NCI-H2029 treated with DMSO at 0.1 percent for 48 hours (cell line): ENCODE measurements at regions not wholly inside any gene's neighbourhood (a gene's known extent, or its start where the extent isn't known, plus 50 kb on each side); places are given as distances from the start of the nearest gene placed in this dataset.
"Not testable (repeated sequence)": the region's sequence is repeated elsewhere in the genome, so short reads cannot be mapped to it uniquely, and the experiment has no call there.

Source experiments
- DNase-seq: peaks from one replicate; lab custom pipeline; 2025; lab: John Stamatoyannopoulos, UW

DNA sequence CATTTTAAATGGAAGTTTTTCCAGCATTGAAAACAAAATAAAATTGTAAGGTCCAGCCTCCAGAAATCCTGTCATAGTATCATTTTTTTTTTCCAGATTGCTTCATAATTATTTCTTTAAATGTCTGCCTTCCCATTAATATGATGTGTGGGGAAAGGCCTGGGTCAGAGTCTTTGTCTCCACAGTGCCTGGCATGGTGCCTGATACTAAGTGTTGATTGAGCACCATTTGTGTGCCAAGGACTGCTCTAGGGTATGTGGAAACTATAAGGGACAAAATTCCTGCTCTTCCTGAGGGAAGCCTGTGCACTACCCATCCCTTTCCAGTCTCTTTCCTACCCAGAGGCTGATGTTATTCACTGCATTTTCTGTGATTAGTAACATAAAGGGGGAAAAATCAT is 53.1 kb upstream of the BEND4 start:
- DNase-seq, result no peak

DNA sequence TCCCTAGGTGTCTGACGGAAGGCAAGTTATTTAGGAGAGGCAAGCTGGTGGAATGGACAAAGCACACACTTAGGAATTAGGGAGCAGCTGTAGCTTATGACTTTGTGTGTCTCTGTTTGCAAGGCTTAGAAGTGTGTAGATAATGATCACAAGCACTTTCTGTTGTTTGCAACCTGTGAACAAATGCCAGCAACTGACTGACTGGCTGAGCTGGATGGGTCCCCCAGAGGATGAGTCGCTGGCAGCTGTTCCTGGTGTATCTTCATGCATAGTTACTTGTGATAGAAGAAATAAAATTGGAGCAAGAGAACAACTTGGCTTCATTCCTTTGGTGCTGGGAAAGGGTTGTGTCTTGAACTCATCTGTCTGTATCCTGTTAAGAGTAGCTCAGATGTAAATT is 64.2 kb upstream of the BEND4 start:
- no peak for DNase-seq

DNA sequence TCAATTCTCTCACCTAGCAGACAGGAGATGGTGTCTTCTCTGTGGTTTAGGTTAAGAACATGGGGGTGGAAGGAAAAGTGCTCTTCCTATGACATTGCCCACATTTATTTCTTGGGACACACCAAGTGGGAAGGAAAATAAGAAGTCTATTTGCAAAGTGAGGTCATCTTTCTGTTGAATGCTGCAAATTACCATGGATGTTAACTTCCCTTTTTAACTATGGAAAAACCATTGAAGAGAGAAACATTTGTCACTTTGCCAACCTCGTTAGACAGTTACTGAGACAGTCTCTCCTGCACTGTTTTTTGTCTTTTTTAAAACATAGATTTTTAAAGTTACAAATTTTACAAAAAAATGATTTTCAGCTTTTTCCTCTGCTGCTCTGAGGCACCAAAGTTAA is 72.8 kb upstream of the BEND4 start:
- DNase-seq, result no peak

DNA sequence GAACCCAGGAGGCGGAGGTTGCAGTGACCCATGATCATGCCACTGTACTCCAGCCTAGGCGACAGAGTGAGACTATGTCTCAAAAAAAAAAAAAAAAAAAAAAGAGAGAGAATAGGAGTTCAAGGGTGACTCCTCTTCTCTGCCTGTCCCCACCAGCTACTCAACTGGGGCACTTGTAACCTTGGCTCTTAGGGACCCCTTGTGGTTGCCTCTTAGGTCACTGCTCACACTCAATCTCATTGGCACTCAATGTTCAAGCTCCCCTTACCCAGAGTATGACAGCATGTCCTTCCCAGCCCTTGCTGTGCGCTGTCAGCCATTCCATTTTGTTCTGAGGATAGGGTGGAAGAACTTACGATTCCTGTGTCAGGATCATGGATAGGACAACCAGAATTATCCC is 82.4 kb upstream of the BEND4 start:
- DNase-seq, result no peak

DNA sequence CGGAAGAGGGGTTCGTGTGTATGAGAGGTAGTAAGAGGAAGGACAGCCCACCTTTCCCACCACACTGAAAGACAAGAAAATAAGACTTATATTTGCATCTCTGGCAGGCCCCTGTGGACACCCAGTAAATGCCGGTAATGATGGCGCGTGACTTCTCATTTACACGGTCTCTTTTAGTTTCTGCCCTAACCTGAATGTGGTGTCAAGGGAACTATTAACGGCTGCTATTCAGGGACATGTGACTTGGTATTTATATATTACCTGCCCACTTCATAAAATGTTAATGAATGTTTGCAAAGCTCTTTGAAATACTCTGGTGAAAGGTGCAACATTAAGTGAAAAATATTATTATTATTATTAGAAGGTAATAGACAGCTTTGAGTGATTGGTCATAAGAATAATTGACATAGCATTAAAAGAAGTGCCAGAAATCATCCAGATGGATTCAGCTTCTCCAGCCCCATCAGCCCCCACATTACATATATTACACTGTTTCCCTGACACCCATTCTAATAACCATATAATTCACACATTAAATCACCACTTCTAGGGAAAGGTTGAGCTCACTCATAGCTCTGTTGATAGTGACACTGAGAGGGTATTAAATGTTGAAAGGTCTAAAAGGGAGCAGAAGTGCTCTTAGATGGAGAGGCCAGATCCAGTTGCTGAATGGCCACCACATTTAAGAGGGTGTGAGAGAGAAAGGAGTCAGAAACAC is 83.0 kb upstream of the BEND4 start:
- no peak for DNase-seq

DNA sequence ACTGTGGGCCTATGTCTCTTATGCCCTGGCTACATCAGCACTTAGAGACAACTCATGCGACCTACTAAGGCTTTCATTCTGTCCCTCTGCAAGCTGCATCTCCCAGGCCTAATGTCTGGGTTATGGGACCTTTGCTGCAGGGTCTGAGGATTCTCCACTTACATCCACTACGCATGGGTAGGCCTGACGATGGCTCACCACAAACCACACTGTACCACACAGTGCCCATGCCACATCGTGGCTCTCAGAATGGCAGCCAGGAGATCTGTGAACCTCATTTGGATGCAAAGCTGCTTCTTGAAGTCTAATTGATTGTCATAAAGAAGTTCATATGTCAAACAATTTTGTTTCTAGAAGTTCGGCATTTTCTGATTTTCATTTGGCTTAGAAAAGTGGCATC is 84.6 kb upstream of the BEND4 start:
- no peak for DNase-seq

DNA sequence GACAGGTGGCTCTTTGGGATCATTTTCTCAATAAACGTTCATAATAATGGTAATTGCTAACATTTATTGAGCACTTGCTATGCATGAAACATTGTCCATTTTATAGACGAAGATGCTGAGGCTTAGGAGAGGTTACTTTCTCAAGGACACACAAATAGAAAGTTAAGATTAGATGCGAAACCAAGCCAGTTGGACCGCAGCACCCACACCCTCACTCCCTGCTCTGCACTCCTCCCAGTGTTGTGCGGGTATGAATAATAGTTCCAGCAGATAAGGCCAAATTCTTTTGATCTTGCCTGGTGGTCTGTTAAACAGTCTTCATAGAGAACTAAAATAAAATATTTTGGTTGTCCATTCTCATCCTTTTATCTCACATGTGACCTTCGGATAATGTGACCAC is 85.0 kb upstream of the BEND4 start:
- DNase-seq, result no peak

DNA sequence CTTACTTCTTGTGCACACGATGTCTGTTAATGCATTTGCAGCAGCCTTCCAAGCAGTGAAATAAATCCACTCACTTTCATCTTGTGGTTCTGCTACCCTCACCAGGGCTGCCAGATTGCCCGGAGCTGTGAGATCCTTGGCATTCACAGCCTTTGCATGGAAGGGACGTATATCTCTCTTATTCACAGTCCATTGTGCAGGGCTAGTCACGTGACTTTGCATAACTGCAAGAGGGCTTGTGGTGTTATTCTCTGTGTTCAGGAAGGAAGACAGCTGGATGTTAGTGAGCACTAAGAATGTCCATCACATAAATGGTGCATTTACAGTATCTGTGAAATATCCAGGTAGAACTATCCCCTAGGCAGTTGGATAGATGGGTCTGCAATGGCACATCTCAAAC is 96.5 kb upstream of the BEND4 start:
- no peak for DNase-seq

DNA sequence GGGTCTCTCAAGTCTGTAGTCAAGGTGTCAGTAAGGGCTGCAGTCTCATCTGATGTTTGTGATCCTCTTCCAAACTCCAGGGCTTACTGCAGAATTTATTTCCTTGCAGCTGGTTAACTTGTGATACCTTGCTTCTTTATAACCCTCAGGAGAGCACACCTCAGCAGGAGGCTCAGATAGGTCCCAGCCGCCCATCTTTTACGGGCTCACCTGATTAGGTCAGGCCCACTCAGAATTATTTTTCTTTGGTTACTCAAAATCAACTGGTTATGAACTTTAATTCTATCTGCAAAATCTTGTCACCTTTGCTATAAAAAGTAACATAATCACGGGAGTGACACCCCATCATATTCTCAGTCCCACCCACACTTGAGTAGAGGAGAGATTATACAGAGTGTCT is 99.9 kb upstream of the BEND4 start:
- DNase-seq, result no peak

DNA sequence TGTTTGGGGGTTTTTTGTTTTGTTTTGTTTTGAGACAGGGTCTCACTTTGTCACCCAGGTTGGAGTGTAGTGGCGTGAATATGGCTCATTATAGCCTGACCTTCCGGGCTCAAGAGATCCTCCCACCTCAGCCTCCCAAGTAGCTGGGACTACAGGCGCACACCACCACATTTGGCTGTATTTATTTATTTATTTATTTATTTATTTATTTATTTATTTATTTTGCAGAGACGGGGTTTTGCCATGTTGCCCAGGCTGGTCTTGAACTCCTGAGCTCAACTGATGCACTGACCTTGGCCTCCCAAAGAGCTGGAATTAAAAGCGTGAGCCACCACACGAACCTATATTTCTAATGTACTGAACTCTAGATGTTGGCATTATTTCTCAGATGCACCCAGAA is 105.2 kb upstream of the BEND4 start:
- not testable (repeated sequence) for DNase-seq

DNA sequence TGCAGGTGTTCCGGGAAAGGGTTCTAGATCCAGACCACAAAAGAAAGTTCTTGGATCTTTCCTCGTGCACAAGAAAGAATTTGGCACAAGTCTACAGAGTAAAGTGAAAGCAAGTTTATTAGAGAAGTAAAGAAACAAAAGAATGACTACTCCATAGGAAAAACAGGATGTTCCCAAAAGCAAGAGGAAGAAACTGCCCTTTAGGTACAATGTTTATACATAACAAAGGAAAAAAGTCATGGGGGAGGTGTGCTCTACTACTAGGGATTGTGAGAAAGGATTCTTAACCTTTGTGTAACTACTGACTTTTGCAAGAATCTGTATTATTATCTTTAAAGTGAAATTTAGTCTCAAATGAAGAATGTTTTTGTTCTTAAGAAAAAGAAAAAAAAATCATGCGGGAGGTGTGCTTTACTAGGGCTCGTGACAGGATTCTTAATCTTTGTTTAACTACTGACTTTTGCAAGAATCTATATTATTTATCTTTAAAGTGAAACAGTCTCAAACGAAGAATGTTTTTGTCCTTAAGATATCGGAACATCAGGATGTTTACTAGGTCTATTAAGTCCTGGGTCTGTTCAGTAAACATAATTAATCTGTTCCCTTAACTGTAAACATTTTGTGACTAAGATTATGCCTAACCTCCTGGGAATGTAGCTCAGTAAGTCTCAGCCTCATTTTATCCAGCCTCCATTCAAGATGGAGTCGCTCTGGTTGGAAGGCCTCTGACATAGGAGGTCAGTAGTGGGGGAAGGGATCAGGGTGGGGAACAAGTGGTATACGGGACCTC is 110.4 kb upstream of the BEND4 start:
- no peak for DNase-seq

DNA sequence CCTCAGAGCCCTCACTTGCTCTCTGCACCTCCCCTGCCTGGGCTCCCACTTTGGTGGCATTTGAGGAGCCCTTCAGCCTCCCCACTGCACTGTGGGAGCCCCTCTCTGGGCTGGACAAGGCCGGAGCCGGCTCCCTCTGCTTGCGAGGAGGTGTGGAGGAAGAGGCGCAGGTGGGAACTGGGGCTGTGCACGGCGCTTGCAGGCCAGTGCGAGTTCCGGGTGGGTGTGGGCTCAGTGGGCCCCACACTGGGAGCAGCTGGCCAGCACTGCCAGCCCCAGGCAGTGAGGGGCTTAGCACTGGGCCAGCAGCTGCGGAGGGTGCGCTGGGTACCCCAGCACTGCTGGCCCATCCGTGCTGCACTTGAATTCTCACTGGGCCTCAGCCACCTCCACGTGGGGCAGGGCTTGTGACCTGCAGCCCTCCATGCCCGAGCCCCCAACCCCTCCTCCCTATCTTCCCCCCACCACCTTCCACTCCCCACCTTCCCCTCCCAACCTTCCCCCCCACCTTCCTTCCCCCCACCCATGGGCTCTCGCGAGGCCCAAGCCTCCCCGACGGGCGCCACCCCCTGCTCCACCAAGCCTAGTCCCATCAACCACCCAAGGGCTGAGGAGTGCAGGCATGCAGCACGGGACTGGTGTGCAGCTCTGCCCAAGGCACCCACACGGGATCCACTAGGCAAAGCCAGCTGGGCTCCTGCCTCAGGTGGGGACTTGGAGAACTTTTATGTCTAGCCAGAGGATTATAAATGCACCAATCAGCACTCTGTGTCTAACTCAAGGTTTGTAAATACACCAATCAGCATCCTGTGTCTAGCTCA is 113.5 kb upstream of the BEND4 start:
- no peak for DNase-seq

DNA sequence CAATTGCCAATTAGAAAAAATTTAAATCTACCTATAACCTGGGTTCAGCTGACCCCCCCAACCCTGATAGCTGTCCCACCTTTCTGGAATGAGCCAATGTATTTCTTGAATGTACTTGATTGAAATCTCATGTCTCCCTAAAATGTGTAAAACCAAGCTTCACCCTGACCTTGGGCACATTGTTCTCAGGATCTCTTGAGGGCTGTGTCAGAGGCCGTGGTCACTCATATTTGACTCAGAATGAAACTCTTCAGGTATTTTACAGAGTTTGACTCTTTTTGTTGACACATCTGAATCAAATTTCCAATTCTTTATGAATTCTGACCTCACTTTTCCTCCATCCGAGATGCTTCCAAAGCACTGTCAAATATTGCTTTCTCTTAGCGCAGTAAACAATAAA is 115.3 kb upstream of the BEND4 start:
- DNase-seq, result no peak

DNA sequence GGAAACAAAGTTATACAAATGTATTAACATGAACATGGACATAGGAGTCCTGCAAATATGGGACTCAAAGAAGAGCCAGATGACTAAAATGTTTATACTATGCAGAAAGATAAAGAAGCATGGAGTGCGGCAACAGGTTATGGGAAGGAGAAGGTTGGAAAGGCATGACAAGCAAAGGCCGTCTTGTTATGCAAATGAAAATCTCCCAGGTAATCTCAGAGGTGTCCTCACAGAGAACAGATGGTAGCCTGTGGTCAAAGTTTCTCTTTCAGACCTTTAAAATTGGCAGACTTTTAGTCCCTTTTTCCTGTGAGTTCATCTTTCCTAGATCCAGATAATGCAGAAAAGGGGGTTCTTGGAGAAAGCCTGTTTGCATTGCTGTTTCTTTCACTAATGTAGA is 116.4 kb upstream of the BEND4 start:
- DNase-seq, result no peak

DNA sequence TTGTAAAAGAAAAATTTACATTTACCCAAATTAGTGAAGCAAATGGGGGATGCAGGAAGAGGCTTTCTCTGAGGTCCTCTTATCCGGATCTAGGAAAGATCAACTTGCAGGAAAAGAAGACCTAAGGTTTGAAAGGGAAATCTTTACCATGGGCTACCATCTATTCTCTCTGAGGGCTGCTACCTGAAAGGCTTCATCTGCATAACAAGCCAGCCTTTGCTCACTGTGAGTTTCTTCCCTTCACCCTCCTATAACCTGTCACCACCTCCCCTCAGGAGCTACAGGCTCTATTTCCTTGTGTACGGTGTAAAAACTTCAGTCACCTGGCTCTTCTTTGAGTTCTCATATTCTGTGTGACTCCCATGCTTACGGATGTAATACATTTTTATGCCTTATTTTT is 118.6 kb upstream of the BEND4 start:
- no peak for DNase-seq

DNA sequence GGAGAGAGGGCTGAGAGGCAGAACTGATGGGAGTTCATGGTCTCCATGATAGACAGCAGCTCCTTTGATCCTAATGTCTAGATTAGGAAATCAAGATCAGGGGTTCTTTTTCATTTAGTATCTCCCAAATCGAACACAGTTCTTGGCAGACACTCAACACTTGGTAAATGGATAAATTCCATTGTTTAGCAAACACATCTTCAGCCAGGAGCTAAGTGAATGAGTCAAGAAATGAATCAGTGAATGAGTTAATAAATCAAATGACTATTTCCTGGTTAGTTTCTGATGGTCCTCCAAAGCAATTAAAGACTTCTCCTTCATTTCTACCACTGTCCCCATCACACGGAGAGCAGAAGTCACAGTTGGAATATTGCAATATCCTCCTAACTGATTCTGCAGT is 120.0 kb upstream of the SHISA3 start:
- no peak for DNase-seq

DNA sequence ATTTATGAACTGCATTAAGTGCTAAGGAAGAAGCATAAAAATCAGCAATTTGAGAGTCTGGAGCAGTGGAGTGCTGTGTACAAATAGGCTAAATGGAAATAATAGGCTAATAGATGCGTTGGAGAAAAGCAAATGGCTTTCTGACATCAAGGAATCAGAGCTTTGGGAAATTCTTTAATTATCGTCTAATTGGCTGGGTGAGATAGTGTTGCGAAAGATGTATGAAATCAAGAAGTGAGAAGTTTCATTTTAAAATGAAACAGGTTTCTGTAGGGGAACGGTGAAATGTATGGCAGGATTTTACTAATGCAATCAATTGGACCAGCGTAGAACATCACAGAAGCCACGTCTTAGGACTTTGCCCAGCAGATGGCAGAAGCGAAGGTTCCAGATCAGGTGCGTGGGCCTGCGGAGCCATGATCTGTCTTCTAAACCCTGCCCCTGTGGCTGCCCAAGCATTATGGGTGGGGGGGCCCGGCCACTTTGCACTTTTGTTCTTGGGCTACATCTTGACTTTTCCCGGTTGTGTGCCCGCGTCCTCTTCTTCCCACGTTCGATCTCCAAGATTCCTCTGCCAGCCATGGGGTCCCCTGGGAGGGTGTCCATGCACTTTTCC is 118.5 kb upstream of the SHISA3 start:
- DNase-seq, result no peak

DNA sequence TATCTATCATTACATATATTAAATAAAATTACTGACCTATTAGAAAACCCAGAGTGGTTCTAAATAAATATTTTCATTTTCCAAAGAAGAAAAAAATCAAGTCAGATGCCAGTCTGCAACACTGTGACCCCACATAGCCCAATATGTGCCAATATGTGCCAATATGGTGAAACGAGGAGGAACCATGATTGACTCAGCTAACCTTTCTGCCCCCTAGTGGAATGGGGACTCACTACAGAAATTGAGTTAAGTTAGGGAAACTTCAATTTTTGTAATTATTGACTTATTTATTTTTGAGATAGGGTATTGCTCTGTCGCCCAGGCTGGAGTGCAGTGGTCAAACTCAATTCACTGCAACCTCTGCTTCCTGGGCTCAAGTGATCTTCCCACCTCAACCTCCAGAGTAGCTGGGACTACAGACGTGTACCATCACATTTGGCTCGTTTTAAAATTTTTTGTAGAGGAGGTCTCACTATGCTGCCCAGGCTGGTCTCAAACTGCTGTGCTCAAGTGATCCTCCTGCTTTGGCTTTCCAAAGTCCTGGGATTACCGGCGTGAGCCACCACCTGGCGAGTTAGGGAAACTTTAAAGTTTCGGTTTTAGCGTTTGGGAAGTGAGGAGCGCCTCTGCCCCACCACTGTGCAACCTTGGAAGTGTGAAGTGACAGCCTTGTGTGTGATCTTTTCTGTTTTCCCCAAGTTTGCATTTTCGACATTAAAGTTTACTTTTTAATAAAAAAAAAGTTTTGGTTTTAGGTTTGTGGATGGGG is 116.8 kb upstream of the SHISA3 start:
- no peak for DNase-seq

DNA sequence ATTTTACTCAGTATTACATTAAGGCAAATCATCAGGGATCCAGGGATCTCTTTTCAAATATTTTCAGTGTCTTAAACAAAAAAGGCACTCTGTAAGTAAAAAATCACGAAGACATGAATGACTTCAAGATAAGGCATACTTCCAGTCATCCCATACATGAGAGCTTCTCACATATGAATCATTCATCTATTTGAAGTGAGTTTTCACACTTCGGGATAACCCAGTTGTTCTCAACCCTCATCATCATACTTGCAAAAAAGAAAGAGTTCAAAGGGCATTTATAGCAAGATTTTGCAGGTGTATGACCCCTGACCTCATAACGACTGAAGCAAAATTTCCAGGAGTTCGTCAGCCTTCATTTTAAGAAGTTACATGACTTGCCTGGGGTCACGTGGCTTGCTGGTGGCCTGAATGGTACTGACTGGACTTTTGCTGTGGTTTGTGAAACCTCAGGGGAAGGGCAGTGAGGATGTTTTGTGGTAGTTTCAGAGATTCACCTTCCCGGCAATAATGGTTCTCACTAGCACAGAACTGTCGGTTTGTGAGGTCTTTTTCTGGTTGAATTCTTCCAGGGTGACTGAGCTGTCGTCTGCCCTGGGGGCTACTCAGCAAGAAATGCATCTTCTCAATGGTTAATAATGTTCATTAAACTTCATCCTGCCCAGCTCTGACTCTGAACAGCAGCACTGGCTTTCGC is 115.8 kb upstream of the SHISA3 start:
- DNase-seq, result no peak

DNA sequence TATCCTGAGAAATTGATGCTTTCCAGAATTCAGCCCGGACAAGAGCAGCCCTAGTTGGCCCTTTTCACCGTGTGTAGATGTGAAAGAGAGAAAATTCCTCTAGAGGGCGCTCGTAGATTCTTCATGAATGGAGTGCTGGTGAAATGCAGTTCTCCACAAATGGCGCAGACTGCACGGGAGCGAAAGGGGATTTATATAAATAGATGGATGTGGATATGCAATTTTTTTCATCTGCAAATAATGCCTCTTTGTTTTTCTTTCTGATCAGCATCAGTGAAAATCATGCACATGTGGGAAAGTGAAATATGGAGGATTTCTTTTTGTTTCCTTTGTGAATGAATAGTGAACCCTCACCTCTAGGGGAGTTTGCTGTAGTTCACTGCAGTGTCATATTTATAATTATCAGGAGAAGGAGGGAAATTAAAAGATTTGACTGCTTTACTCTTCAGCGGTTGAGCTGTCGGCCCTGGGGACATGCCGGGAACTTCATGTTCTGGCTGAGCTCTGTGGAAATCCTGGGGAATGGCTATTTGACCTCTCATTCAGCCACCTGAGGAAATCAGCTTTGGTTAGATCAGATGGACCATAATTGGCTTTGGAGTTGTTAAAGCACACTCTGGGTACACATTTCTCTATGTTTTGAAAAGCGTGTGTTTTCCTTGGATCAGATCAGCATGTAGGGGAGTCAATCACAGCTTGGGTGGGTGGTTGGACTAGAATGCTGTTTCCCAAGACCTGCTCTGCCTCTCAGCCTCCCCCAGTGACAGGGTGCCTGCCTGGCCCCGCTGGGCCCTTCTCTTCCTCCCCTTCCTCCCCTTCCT is 115.0 kb upstream of the SHISA3 start:
- DNase-seq, result peak; percentile 62
